ENCODE measurements at regions not wholly inside any gene's neighbourhood (a gene's known extent, or its start where the extent isn't known, plus 50 kb on each side); places are given as distances from the start of the nearest gene placed in this dataset.

- TF ChIP-seq CTCF (IDR thresholded peaks at IDR 0.05) = no peak
- no peak for TF ChIP-seq POLR2A (IDR thresholded peaks at IDR 0.05)
These were observed 251.2 kb upstream of the PARD3B start for GRCh38 chr2:204293884-204294747.

Measured in uterus (tissue), 2 donors.